Natural killer cell (primary cell): ENCODE measurements at regions not wholly inside any gene's neighbourhood (a gene's known extent, or its start where the extent isn't known, plus 50 kb on each side); places are given as distances from the start of the nearest gene placed in this dataset.

Experiments used
- ATAC-seq, 3 donors: fragments of 150-1000 bp in 2 of 3; fragments of 200-7000 bp in 1 of 3; cut with Tn5 transposase; 1 replicate in 1 of 3; 2 replicates in 2 of 3; pipeline ENCODE4 v1.10.0; 2021; ENCODE audit warnings: mild to moderate bottlenecking in 2 of 3, moderate library complexity in 2 of 3
- DNase-seq, 2 donors: peaks; one replicate each; pipeline versions ENCODE4 v3.0.0 to v3.0.0-alpha.2; 2013 to 2021; ENCODE audit warnings: mixed read lengths in 1 of 2
- H3K27ac ChIP-seq: one replicate; pipeline ENCODE4 v1.5.1; 2013; ENCODE audit warnings: mild to moderate bottlenecking, low read length
- H3K27me3 ChIP-seq: one replicate; pipeline ENCODE4 v1.6.1; 2013; ENCODE audit warnings: low read length; ENCODE audit not compliant: control insufficient read depth, insufficient read depth
- H3K36me3 ChIP-seq: one replicate; pipeline ENCODE4 v1.6.1; 2013; ENCODE audit warnings: low read length; ENCODE audit not compliant: control insufficient read depth, insufficient read depth
- H3K4me1 ChIP-seq: one replicate; pipeline ENCODE4 v1.6.1; 2013; ENCODE audit warnings: low read length; ENCODE audit not compliant: control insufficient read depth, insufficient read depth
- H3K4me3 ChIP-seq: one replicate; pipeline ENCODE4 v1.5.1; 2013; ENCODE audit warnings: low read length
- H3K9me3 ChIP-seq: one replicate; pipeline ENCODE4 v1.6.1; 2013; ENCODE audit warnings: low read length; ENCODE audit not compliant: control insufficient read depth, insufficient read depth
- H3K27ac Mint-ChIP-seq, 2 donors: one replicate each; pipeline ENCODE4 v1.8.0; 2022; ENCODE audit warnings: mild to moderate bottlenecking in 2 of 2, mixed read lengths in 2 of 2, moderate library complexity in 1 of 2
- H3K27me3 Mint-ChIP-seq, 2 donors: one replicate each; pipeline ENCODE4 v1.8.0; 2022; ENCODE audit warnings: low read depth in 2 of 2, mixed read lengths in 2 of 2
- H3K36me3 Mint-ChIP-seq: one replicate; pipeline ENCODE4 v1.8.0; 2022; ENCODE audit warnings: mixed read lengths
- H3K4me1 Mint-ChIP-seq, 2 donors: one replicate each; pipeline ENCODE4 v1.8.0; 2022; ENCODE audit warnings: mixed read lengths in 2 of 2
- H3K4me3 Mint-ChIP-seq: one replicate; pipeline ENCODE4 v1.8.0; 2022; ENCODE audit warnings: mild to moderate bottlenecking, moderate library complexity, mixed read lengths
- H3K9me3 Mint-ChIP-seq, 2 donors: one replicate each; pipeline ENCODE4 v1.8.0; 2022; ENCODE audit warnings: mixed read lengths in 2 of 2
- WGBS: methylation state at CpG from one replicate; pipeline ENCODE4 v1.1.7; 2013; ENCODE audit warnings: missing lambda C conversion rate; ENCODE audit not compliant: insufficient coverage; 5-methylcytosine and 5-hydroxymethylcytosine counted together
- intact Hi-C: fragments of 100-400 bp; cut with micrococcal nuclease; formaldehyde crosslinking; loops from one replicate; pipeline ENCODE4 v1.14.2; 2022
- TF ChIP-seq, protein P1 (sequence below): fragments of 200-600 bp; IDR thresholded peaks from one replicate; pipeline ENCODE4 v1.8.0; 2022; ENCODE audit warnings: antibody characterized with exemption

GRCh38 chr1:235925016-235925415 lies 58.3 kb upstream of the LYST start:
- intact Hi-C loops, result no loop called here
- DNase-seq, result no peak
- no peaks in the 10 kb centered on the region for H3K9me3 ChIP-seq
- H3K4me1 ChIP-seq, result peaks cover 24% of the 10 kb centered on the region
- H3K36me3 ChIP-seq, result no peaks in the 10 kb centered on the region
- Mint-ChIP-seq H3K27me3 (no peaks in the 10 kb centered on the region), H3K36me3 (no peaks in the 10 kb centered on the region), H3K4me1 (peaks cover 18% of the 10 kb centered on the region in 2 donors), H3K9me3 (no peaks in the 10 kb centered on the region), H3K27ac (no peak overlapping the region), H3K4me3 (no peak overlapping the region)
- no peak overlapping the region for H3K27ac ChIP-seq
- WGBS, result 93% methylated on average over 4 of the region's 5 CpGs
- H3K27me3 ChIP-seq, result no peaks in the 10 kb centered on the region
- H3K4me3 ChIP-seq, result no peak overlapping the region
- no peak for ATAC-seq
- TF ChIP-seq, protein P1, sequence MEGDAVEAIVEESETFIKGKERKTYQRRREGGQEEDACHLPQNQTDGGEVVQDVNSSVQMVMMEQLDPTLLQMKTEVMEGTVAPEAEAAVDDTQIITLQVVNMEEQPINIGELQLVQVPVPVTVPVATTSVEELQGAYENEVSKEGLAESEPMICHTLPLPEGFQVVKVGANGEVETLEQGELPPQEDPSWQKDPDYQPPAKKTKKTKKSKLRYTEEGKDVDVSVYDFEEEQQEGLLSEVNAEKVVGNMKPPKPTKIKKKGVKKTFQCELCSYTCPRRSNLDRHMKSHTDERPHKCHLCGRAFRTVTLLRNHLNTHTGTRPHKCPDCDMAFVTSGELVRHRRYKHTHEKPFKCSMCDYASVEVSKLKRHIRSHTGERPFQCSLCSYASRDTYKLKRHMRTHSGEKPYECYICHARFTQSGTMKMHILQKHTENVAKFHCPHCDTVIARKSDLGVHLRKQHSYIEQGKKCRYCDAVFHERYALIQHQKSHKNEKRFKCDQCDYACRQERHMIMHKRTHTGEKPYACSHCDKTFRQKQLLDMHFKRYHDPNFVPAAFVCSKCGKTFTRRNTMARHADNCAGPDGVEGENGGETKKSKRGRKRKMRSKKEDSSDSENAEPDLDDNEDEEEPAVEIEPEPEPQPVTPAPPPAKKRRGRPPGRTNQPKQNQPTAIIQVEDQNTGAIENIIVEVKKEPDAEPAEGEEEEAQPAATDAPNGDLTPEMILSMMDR, result no peak

DNA sequence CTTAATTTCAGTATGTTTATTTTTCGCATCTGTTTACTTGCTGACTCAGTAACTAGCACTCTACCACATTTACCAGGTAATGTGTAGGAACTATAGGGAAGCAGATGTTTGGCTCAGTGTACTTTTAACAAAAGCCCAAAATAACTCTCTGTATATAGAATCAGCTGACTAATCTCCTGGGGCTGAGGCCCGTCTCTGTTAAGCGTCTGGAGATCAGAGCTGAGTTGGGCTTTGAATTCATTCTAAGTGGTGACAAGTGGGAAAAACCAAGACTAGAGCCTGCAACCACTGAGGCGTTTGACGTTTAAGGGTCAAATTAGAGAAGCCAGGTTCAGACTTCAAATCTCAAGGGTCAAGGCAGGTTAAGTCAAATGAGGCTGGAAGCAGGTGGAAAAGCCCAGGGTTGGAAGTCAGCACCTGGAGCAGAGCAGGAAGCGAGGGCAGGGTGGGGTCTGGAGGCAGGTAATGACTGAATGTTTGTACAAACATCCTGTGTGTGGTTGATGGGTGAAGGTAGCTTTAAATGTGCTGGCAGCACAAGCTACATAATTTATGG lies 56.8 kb upstream of the LYST start:
- H3K27ac ChIP-seq, result peak overlapping the region; percentile 46

DNA sequence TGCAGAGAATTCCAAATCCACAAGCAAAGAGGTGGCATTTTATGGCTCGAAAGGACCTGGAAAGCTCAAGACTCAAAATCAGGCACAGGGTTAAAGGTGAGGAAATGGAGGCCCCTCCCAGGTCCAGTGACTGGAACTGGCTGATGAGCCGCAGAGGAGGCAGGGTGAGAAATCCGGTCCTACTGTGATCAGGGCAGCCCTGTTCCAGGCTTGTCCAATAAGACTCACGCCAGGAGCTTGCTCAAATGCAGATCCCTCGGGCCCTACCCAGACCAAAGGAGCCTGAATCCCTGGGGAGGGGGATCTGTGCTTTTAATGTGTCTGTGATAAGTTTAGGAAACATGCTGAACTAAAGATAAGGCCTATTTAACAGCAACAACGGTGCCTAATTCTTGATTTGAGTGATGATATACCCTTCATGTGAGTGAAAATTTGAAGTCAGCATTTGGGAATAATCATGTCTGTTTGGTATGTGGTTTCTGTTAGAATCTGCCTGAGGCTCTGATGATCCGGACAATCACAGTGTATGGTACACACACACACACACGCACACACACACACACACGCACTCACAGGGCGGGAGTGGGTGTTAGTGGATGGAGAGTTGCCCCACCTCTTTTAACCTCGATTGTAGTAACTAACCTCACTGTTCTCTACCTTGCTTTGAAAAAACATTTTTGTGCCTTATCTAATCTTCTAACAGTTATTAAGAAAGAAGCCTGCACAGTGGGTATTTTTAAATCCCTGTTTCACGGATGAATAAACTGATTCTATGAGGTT lies 54.1 kb upstream of the LYST start:
- ATAC-seq (no peak), DNase-seq (no peak)
- intact Hi-C loops, result no loop called here
- Histone ChIP-seq H3K4me1 (peaks cover 50% of the 10 kb centered on the region), H3K27ac (no peak overlapping the region), H3K27me3 (no peaks in the 10 kb centered on the region), H3K4me3 (no peak overlapping the region), H3K9me3 (no peaks in the 10 kb centered on the region), H3K36me3 (no peaks in the 10 kb centered on the region)
- Mint-ChIP-seq H3K27me3 (no peaks in the 10 kb centered on the region), H3K36me3 (no peaks in the 10 kb centered on the region), H3K4me3 (no peak overlapping the region), H3K9me3 (no peaks in the 10 kb centered on the region), H3K27ac (no peak overlapping the region), H3K4me1 (peaks cover 18 to 34% of the 10 kb centered on the region in 2 donors)
- 70% methylated on average over 6 of the region's 12 CpGs for WGBS
- TF ChIP-seq, protein P1, result no peak

More for the DNA sequence above, 56.8 kb upstream of the LYST start:
- Mint-ChIP-seq H3K4me1 (peaks cover 18 to 27% of the 10 kb centered on the region in 2 donors), H3K27me3 (no peaks in the 10 kb centered on the region), H3K4me3 (no peak overlapping the region), H3K9me3 (no peaks in the 10 kb centered on the region), H3K36me3 (no peaks in the 10 kb centered on the region), H3K27ac (peak overlapping the region; percentile 19 to 54)
- Histone ChIP-seq H3K9me3 (no peaks in the 10 kb centered on the region), H3K36me3 (no peaks in the 10 kb centered on the region), H3K27me3 (no peaks in the 10 kb centered on the region), H3K4me1 (peaks cover 35% of the 10 kb centered on the region), H3K4me3 (no peak overlapping the region)
- WGBS, result 10% methylated on average over 5 of the region's 6 CpGs
- DNase-seq (peak in 1 of 2 donors; percentile 57), ATAC-seq (peak in 2 of 3 donors; percentile 65 to 70)
- intact Hi-C loops, result no loop called here
- TF ChIP-seq, protein P1, result no peak
